ENCODE measurements at regions not wholly inside any gene's neighbourhood (a gene's known extent, or its start where the extent isn't known, plus 50 kb on each side); places are given as distances from the start of the nearest gene placed in this dataset.

DNA sequence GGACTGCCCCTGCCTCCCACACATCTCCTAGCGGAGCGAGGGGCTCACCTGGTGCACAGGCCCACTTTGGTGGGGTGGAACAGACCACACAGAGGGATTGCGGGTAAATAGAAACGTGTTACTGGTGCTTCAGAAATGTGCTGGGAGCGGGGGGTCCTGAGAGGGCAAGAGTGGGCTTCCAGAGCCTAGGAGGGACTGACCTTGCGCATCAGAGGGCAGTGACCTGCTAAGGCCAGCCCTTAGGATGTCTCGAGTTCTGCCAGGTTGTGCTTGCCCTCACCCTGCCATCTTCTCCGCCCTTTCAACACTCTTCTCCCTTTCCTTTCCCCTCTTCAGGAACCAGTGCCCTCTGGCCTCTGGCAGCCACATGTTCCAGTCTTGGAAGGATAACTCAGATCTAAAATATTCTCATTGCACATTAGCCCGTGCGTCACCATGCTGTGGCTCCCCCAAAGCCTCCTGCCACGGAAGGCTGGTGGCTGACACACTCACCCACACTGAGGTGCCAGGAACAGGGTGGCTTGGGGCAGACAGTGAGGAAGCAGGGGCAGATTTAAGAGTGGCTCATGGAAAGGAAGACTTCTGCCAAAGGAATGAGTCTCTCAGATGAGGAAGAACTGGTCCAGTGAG, 89.6 kb downstream of the MCFD2 start:
- Histone ChIP-seq H3K4me3 (ENCODE audit: low read depth, low read length) (no peak overlapping the region), H3K36me3 (ENCODE audit: control insufficient read depth, insufficient read depth, low read length) (no peaks in the 10 kb centered on the region), H3K27me3 (ENCODE audit: control insufficient read depth, insufficient read depth, low read length) (no peaks in the 10 kb centered on the region)
- TF ChIP-seq, protein P1, sequence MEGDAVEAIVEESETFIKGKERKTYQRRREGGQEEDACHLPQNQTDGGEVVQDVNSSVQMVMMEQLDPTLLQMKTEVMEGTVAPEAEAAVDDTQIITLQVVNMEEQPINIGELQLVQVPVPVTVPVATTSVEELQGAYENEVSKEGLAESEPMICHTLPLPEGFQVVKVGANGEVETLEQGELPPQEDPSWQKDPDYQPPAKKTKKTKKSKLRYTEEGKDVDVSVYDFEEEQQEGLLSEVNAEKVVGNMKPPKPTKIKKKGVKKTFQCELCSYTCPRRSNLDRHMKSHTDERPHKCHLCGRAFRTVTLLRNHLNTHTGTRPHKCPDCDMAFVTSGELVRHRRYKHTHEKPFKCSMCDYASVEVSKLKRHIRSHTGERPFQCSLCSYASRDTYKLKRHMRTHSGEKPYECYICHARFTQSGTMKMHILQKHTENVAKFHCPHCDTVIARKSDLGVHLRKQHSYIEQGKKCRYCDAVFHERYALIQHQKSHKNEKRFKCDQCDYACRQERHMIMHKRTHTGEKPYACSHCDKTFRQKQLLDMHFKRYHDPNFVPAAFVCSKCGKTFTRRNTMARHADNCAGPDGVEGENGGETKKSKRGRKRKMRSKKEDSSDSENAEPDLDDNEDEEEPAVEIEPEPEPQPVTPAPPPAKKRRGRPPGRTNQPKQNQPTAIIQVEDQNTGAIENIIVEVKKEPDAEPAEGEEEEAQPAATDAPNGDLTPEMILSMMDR (IDR thresholded peaks at IDR 0.05; ENCODE audit: insufficient read depth, low read length, severe bottlenecking): no peak
- FAIRE-seq: no peak
- no peak for DNase-seq (ENCODE audit: low read depth)

DNA sequence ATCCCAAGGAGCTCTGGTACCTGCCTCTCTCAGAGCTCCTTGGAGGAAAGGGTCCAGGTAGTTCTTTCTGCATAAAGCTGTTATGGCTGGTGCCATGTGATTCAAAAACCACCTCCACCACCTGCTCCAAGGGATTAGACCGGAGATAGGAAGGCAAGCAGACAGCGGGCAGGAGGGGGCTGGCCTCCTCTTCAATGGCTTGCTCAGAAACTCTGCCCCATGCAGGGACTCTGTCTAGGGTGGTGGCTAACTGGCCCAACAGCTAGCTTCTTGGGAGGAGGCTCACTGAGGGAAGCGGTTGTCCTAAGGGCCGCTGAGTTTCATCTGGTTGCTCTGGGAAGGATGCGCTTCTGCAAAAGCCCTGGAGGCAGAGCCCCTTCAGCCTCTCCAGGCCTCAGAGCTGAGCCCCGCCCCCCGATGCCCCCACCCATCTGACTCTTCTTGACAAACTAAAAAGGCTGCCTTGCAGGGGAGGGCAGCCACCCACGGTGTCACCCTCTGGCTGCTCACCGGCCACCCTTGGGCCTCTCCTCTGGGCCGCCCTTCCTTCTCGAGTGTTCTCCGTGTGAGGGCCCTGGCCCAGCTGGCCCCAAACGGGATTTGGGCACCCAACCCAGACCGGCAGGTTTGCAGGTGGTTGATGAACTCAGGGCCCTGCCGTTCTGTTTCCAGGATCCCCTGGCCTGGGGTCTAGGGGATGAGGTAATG, 90.2 kb downstream of the MCFD2 start:
- no peak for DNase-seq (ENCODE audit: low read depth)
- FAIRE-seq: no peak
- Histone ChIP-seq H3K4me3 (ENCODE audit: low read depth, low read length) (no peak overlapping the region), H3K36me3 (ENCODE audit: control insufficient read depth, insufficient read depth, low read length) (no peaks in the 10 kb centered on the region), H3K27me3 (ENCODE audit: control insufficient read depth, insufficient read depth, low read length) (no peaks in the 10 kb centered on the region)
- TF ChIP-seq, protein P1 (IDR thresholded peaks at IDR 0.05; ENCODE audit: insufficient read depth, low read length, severe bottlenecking): no peak

DNA sequence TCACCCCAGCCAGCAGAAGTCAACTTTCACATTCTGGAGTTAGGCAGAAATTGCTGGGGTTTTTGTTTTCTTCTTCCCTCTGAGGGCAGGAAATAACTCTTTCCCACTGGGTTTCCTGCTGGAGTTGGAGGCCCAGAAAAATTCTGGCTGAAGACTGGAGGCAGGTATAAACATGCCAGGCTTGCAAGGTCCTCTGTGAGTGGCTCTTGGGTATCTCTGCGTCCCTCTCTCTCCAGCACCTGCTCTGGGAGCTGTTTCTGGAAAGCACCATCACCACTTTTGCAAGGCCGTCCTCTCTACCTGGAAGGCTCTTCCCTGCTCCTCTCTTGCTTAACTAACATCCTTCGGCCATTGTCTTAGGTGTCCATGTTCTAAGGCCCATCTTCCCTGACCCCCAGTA, 91.0 kb downstream of the MCFD2 start:
- no peak overlapping the region for H3K4me3 ChIP-seq (ENCODE audit: low read depth, low read length)
- TF ChIP-seq, protein P1 (IDR thresholded peaks at IDR 0.05; ENCODE audit: insufficient read depth, low read length, severe bottlenecking): no peak
- FAIRE-seq: no peak
- DNase-seq (ENCODE audit: low read depth): peak; percentile 46
- no peaks in the 10 kb centered on the region for H3K27me3 ChIP-seq (ENCODE audit: control insufficient read depth, insufficient read depth, low read length)
- H3K36me3 ChIP-seq (ENCODE audit: control insufficient read depth, insufficient read depth, low read length): no peaks in the 10 kb centered on the region

DNA sequence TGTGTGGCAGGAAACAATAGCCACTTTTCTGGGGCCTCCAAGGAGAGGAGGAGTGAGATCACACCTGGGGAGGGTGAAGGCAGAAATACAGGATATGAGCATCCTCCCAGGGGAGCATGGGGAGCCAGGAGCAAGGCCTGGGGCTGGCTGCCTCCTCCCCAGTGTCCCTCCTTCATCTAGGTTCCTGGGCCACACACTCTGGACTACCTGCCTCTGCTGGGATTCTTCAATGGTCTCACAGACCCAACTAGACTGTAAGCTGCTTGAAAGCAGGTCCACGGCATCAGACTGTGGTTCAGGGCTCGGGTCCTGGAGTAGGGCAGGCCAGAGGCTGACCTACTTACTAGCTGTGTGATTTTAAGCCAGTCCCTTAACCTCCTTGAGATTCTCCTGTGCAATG, 94.0 kb downstream of the MCFD2 start:
- no peaks in the 10 kb centered on the region for H3K36me3 ChIP-seq (ENCODE audit: control insufficient read depth, insufficient read depth, low read length)
- no peaks in the 10 kb centered on the region for H3K27me3 ChIP-seq (ENCODE audit: control insufficient read depth, insufficient read depth, low read length)
- TF ChIP-seq, protein P1 (IDR thresholded peaks at IDR 0.05; ENCODE audit: insufficient read depth, low read length, severe bottlenecking): no peak
- DNase-seq (ENCODE audit: low read depth) (no peak), FAIRE-seq (peak; percentile 68)
- no peak overlapping the region for H3K4me3 ChIP-seq (ENCODE audit: low read depth, low read length)

DNA sequence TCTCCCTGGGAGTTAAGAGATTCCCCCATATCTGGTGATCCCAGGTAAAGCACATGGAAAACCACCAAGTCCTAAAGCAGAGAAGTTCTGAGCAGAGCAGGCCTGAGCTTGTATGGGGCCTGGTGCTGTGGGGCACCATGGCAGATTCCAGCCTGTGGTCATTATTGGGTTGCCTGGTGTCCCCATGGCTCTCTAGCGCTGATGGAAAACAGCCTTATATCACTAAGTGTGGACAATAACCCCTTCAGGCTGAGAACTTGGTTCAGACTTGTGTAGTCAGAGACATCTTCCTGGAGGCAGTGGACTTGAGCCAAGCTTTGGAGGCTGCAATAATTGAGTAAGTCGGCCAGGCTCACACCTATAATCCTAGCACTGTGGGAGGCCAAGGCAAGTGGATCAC, 96.8 kb downstream of the MCFD2 start:
- Histone ChIP-seq H3K27me3 (ENCODE audit: control insufficient read depth, insufficient read depth, low read length) (no peaks in the 10 kb centered on the region), H3K4me3 (ENCODE audit: low read depth, low read length) (no peak overlapping the region), H3K36me3 (ENCODE audit: control insufficient read depth, insufficient read depth, low read length) (no peaks in the 10 kb centered on the region)
- TF ChIP-seq, protein P1 (IDR thresholded peaks at IDR 0.05; ENCODE audit: insufficient read depth, low read length, severe bottlenecking): no peak
- DNase-seq (ENCODE audit: low read depth) (no peak), FAIRE-seq (no peak)

Measured in bronchial epithelial cell (primary cell).